Pons (tissue), 1 donor: ENCODE measurements at regions not wholly inside any gene's neighbourhood (a gene's known extent, or its start where the extent isn't known, plus 50 kb on each side); places are given as distances from the start of the nearest gene placed in this dataset.
"Not testable (repeated sequence)": the region's sequence is repeated elsewhere in the genome, so short reads cannot be mapped to it uniquely, and the experiment has no call there.

Experiments
- DNase-seq: peaks from one replicate; pipeline ENCODE4 v3.0.0-alpha.2; 2016; ENCODE audit warnings: low spot score

DNA sequence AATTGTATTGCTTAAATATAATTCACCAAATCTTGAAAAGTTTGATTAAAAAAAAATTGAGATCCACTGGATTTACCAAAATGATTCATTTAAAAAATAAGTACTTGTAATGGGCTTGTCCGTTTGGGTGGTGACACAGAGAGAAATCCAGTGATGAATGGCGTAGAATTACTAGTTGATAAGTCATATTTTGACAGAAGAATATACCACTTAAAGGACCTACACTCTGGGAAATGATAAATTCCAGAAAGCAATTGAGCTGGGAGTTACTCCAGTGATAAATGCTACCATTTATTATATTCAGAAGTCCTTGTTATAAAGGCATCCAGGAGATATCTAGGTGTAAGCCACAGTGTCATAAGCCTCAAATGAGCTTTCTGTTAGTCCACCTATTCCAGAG, 141.8 kb upstream of the CFAP20DC start:
- DNase-seq = no peak

- DNase-seq = no peak
Measured at GRCh38 chr3:59189939-59190338, 140.1 kb upstream of the CFAP20DC start.

GRCh38 chr3:59189526-59189925, 139.7 kb upstream of the CFAP20DC start:
- no peak for DNase-seq

- no peak for DNase-seq
Measured at GRCh38 chr3:59186725-59187124, 136.9 kb upstream of the CFAP20DC start.

GRCh38 chr3:59185591-59186369, 136.0 kb upstream of the CFAP20DC start:
- no peak for DNase-seq

- no peak for DNase-seq
Measured at GRCh38 chr3:59180006-59180405, 130.2 kb upstream of the CFAP20DC start.

- DNase-seq = no peak
Measured at GRCh38 chr3:59178698-59179097, 128.9 kb upstream of the CFAP20DC start.

DNA sequence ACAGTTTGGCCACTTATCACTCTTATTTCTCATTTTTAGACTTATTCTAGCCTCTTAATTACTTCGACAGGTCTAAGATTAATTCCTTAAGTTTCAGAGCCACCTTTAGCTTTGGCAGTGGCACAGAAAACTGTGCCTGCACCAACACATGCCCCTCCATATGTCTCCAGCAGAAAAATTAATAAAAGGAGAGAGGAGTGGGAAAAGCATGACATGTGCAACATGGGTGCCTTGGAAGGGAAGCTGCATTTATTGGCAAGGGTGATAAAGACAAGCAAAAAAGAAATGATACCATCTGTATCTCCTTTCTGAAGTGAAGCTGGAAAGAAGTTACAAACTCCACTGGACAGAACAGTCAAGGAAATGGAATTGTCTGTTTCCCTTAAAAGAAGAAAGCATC, 121.7 kb upstream of the CFAP20DC start:
- DNase-seq = no peak

DNA sequence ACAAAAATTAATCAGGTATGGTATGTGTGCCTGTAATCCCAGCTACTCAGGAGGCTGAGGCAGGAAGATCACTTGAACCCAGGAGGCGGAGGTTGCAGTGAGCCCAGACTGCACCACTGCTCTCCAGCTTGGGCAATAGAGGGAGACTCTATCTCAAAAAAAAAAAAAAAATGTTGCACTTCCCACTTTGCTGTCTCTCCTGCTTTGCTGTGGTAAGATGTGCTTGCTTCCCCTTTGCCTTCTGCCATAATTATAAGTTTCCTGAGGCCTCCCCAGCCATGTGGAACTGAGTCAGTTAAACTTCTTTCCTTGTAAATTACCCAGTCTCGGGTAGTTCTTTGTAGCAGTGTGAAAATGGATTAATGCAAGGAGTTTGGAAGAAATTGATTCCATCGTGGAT, 120.3 kb upstream of the CFAP20DC start:
- DNase-seq = not testable (repeated sequence)

DNA sequence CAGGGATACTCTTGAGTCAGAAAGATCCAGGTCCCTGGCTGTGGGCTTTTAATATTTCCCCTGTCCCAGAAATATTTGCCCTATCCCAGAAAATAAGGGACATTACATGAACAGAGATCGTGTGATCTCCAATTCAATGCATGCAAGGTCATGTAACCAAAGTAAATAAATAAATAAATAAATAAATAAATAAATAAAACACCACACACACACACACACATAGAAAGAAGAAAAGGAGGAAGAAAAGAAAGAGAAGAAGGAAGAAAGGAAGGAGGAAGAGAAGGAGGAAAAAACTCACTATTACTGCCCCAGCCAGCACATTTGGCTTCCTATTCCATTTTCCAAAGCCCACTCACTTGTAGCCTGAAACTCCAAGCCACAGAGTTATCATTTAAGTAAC, 117.9 kb upstream of the CFAP20DC start:
- no peak for DNase-seq

GRCh38 chr3:59163953-59164352, 114.1 kb upstream of the CFAP20DC start:
- DNase-seq = no peak

GRCh38 chr3:59161048-59161447, 111.2 kb upstream of the CFAP20DC start:
- DNase-seq = no peak

DNA sequence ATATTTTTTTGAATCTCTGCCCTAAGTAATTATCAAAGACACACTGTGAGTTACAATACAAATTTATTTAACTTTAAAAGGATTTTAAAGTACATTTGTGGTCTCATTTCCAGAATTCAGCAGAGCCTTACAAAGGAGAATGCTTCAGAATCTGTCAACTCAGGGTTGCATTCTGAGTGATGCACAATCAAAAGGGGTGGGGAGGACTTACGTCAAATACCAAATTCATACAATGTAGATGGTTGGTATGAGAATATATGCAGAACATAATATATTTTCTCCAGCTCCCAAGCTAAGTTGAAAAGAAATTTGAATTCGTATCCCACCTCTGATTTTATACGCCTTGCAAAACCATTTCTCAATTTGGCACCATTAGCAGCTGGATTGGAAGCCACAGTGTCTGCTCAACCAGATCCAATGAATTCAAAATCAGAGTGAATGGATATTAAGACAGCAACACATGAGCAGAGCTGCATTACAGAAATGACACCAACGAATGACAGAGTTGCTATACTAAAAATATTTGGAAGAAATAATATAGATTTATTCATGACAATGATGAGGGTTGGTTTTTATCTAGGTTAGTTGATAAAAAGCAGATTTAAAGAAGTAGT, 110.4 kb upstream of the CFAP20DC start:
- DNase-seq = no peak

- peak; percentile 74 for DNase-seq
Measured at GRCh38 chr3:59153648-59154047, 103.8 kb upstream of the CFAP20DC start.

DNA sequence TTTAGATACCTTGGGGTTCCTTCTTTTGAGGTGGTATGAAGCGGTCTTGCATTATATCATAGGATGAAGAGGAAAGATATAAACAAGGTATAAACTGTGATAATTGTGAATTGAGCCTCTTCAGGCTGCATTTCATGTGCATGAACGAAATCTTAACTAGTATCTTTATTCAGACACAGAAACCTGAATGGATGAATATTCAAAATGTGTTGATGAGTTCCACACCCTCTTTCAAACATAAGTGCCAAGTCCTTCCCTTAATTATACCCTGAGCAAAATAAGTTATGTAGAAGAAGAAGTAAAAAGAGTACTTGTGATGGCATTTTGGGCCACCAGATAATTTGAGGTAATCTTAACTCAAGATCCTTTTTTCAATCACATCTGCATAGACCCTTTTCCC, 103.1 kb upstream of the CFAP20DC start:
- DNase-seq = no peak

DNA sequence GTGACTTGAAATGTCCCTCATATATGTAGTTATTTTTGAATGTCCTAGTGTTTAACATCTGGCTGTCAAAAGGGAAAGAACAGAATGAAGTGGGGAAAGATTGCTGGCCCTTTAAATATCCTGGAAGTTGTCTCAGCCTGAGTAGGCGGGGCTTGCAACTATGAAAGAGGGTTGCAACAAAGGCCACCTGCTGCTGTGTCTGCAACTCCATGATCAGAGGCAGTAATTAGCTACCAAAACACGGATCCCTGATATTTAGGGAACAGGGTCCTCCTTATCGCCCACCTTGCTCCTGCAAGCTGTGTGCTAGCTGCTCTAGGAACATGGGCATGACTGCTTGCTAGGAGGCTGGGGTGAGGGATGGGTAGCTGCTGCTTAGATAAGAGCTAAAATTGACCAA, 100.2 kb upstream of the CFAP20DC start:
- no peak for DNase-seq

- no peak for DNase-seq
Measured at GRCh38 chr3:59149166-59149565, 99.3 kb upstream of the CFAP20DC start.

GRCh38 chr3:59143447-59143846, 93.6 kb upstream of the CFAP20DC start:
- no peak for DNase-seq

DNA sequence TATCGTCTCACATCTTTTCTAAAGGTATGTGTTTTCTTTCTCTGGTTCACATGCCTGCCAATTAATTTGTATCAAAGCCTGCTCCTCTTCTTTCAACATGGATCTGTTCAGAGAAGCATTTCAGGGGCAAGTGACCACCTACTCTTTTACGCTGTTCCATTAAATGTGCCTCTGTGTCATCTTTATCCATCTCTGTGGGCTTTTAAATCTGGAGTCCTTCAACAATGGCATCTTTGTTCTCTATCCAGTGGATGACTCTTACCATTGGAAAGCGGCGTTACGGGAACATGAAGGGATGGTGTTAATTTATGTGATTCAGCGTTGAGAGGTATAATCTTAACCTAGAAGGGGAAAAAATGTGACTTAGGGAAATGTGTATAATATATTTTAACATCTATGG, 92.7 kb upstream of the CFAP20DC start:
- DNase-seq = peak; percentile 76

- DNase-seq = no peak
Measured at GRCh38 chr3:59138966-59139365, 89.1 kb upstream of the CFAP20DC start.

- no peak for DNase-seq
Measured at GRCh38 chr3:59137415-59137814, 87.6 kb upstream of the CFAP20DC start.

DNA sequence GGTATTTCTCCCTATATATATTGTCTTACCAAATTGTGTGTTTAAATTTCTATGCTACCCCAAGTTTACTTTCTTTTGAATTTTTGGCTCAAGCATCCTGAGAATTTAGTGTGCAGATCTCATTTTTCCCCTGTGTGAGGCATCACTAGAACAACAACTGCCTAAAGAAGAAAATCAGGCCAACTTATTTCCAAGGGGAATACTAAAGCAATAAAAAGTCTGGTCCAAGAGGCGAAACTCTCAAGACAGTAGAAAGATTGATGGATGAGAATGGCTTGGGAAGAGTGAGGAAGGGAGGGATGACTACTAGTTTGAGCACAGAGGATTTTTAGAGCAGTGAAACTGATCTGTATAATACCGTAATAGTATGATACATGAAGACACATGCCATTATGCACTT, 86.3 kb upstream of the CFAP20DC start:
- no peak for DNase-seq

GRCh38 chr3:59135096-59135495, 85.3 kb upstream of the CFAP20DC start:
- DNase-seq = no peak

DNA sequence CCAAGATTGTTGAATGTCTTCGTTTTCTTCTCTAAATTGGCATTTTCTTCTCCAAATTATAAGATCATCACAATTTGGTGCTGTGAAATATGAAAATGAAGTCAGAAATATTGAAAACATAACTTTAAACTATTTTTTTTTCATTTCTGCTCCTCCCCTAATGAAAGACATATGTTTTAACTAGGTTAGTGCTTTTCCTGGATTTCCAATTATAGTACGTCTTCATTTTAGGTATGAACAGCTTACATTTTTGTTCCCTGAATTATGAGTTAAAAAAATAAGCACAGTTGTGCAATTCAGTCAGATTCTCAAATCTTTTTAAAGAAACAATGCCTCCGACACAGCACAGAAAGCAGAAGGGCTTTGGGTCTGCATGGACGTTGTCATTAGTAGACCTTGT, 83.5 kb upstream of the CFAP20DC start:
- no peak for DNase-seq
